Cardiac fibroblast (primary cell): ENCODE measurements at regions not wholly inside any gene's neighbourhood (a gene's known extent, or its start where the extent isn't known, plus 50 kb on each side); places are given as distances from the start of the nearest gene placed in this dataset.

ENCODE experiments used
- DNase-seq, 2 donors: peaks; one replicate each; pipeline versions ENCODE4 v3.0.0 to v3.0.0-alpha.2; 2010; ENCODE audit warnings: low read depth in 2 of 2
- H3K4me3 ChIP-seq, 2 donors: replicated peaks in 1 of 2; 1 replicate in 1 of 2; 2 replicates in 1 of 2; pipeline ENCODE4 v1.5.1; 2011; ENCODE audit warnings: low read depth in 2 of 2, low read length in 2 of 2, mild to moderate bottlenecking in 2 of 2, moderate library complexity in 1 of 2
- TF ChIP-seq, protein P1 (sequence below): IDR thresholded peaks from one replicate; pipeline ENCODE4 v1.5.1; 2011; ENCODE audit warnings: low read depth, mild to moderate bottlenecking, low read length, inconsistent platforms

GRCh38 chr15:52997123-52997522 lies 207.0 kb upstream of the ONECUT1 start:
- H3K4me3 ChIP-seq: no peak overlapping the region
- TF ChIP-seq, protein P1, sequence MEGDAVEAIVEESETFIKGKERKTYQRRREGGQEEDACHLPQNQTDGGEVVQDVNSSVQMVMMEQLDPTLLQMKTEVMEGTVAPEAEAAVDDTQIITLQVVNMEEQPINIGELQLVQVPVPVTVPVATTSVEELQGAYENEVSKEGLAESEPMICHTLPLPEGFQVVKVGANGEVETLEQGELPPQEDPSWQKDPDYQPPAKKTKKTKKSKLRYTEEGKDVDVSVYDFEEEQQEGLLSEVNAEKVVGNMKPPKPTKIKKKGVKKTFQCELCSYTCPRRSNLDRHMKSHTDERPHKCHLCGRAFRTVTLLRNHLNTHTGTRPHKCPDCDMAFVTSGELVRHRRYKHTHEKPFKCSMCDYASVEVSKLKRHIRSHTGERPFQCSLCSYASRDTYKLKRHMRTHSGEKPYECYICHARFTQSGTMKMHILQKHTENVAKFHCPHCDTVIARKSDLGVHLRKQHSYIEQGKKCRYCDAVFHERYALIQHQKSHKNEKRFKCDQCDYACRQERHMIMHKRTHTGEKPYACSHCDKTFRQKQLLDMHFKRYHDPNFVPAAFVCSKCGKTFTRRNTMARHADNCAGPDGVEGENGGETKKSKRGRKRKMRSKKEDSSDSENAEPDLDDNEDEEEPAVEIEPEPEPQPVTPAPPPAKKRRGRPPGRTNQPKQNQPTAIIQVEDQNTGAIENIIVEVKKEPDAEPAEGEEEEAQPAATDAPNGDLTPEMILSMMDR: no peak
- no peak for DNase-seq

- no peak for DNase-seq
- no peak overlapping the region for H3K4me3 ChIP-seq
- TF ChIP-seq, protein P1: no peak
Measured at GRCh38 chr15:52994290-52994689, 204.2 kb upstream of the ONECUT1 start.

DNA sequence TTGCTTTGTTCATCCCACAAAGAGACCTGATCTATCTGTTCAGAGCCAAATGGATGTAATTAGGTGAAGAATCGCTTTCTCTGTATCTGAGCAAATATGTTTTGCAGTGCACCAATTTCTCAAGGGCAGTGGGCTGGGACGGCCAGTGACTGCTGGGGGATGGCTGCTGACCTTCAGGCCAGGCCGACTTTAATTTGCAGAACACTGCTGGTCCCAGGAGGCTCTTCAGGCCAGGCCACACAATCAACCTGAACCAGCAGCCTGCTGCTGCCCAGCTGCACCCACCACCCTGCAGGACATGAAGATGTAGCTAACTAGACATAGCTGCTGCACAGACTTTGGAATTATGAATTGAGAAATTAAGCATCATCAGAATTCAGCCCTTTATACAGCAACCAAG lies 194.4 kb upstream of the ONECUT1 start:
- DNase-seq: no peak
- H3K4me3 ChIP-seq: no peak overlapping the region
- TF ChIP-seq, protein P1: no peak

GRCh38 chr15:52980446-52980845 lies 190.3 kb upstream of the ONECUT1 start:
- no peak for DNase-seq
- TF ChIP-seq, protein P1: no peak
- H3K4me3 ChIP-seq: no peak overlapping the region

DNA sequence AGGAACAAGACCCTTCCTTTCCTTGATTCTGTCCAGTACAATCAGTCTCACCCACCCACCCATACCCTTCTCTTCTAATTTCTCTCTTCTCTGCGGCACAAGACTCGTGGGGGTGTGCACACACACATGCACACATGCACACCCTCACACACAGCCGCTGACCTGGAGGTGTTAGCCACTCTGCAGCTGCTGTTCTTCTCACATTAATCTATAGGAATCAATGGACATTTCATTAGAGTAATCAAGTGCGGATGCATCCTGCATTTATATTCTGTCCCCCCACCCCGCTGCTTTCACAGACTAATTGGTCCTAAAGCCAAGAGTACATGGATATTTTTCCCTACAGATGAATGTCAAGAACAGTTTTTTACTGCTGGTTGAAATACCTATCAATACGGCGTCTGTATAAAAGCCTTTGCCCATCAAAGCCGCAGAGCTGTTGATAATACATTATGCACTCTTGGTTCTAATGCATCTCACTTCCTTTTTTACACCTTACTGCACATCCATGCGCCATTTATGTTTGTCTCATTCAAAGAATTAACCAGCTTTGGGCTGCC lies 186.5 kb upstream of the ONECUT1 start:
- TF ChIP-seq, protein P1: no peak
- no peak for DNase-seq
- no peak overlapping the region for H3K4me3 ChIP-seq

DNA sequence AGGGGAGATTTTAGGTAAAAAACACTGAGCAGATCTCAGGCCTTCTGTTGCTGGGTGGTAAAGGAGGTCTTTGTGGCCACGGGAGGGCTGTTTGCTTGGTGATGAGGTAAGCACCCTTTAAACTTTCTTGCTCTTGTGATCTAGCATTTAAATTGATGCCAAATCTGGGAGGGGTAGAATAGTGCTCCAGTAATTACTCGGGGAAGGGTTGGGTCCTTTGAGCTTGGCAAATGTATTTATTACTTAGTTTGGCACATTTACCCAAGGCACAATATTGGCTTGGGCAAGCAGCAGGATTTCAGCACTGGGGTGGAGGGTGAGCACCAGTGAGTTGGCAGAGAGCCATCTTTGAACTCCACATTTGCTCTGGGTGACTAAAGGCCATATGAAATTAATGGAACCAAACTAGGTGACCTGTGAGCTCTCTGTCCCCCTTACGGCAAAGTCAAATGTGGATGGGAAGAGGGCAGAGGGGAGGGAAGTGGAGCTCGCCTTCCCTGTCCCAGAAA lies 185.9 kb upstream of the ONECUT1 start:
- DNase-seq: no peak
- TF ChIP-seq, protein P1: no peak
- no peak overlapping the region for H3K4me3 ChIP-seq

DNA sequence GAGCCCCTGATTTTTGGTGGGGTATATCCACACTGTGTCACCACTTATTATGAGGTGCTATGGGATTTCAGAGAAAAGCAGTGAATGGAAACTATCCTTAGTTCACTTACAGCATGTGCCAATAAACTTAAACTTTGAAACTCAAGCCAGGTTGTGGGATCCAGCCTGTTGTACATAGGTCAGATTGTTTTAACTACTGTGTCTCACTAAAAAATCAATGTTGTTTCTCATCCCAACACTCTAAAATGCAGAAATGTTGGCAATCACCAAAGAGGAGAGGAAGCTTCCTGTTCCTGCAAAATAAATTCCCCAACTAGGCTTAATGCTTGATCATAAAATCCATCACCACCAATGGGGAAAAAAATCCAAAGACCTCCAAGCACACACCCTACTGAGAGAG lies 173.7 kb upstream of the ONECUT1 start:
- no peak overlapping the region for H3K4me3 ChIP-seq
- TF ChIP-seq, protein P1: no peak
- no peak for DNase-seq
